Caco-2 (cell line): ENCODE measurements at regions not wholly inside any gene's neighbourhood (a gene's known extent, or its start where the extent isn't known, plus 50 kb on each side); places are given as distances from the start of the nearest gene placed in this dataset.

Source experiments
- BruUV-seq: library from RNA; stranded (reverse); fragments of 400-500 nt; replicated peaks from 2 replicates; lab custom pipeline; 2021; lab: Mats Ljungman, UMichigan
- CTCF ChIA-PET: fragments of 300-600 bp; sonication (Branson Sonifier 250); formaldehyde crosslinking; loops from one replicate; lab custom pipeline; 2022; ENCODE audit warnings: antibody characterized with exemption; lab: Charles Lee
- POLR2A ChIA-PET: fragments of 300-600 bp; sonication (Branson Sonifier 250); formaldehyde crosslinking; loops from one replicate; lab custom pipeline; 2022; ENCODE audit warnings: antibody characterized with exemption; lab: Charles Lee
- DNase-seq, 2 experiments: peaks; one replicate each; pipeline versions ENCODE4 v3.0.0 to v3.0.0-alpha.2; 2020 to 2022
- H3K27me3 ChIP-seq: replicated peaks from 2 replicates; pipeline ENCODE4 v1.6.0; 2011; ENCODE audit warnings: low read length; ENCODE audit not compliant: control insufficient read depth, insufficient read depth
- H3K36me3 ChIP-seq: 2 replicates; pipeline ENCODE4 v1.5.1; 2011; ENCODE audit warnings: low read length; ENCODE audit not compliant: control insufficient read depth, insufficient read depth
- H3K4me1 ChIP-seq: fragments of 250-450 bp; sonication (Bioruptor Pico); 2 replicates; pipeline ENCODE4 v1.5.1; 2020; ENCODE audit warnings: mild to moderate bottlenecking
- H3K4me3 ChIP-seq: 2 replicates; pipeline ENCODE4 v1.5.1; 2011; ENCODE audit warnings: low read depth, mild to moderate bottlenecking, control low read depth, low read length
- H3K9me3 ChIP-seq: fragments of 250-450 bp; sonication (Bioruptor Pico); 2 replicates; pipeline ENCODE4 v1.5.1; 2020; ENCODE audit warnings: mild to moderate bottlenecking, moderate library complexity
- H3K27ac Mint-ChIP-seq: one replicate; pipeline ENCODE4 v1.8.0; 2022; ENCODE audit warnings: mixed read lengths; ENCODE audit not compliant: unreplicated experiment
- H3K27me3 Mint-ChIP-seq: one replicate; pipeline ENCODE4 v1.8.0; 2022; ENCODE audit warnings: mixed read lengths; ENCODE audit not compliant: insufficient read depth, unreplicated experiment
- H3K36me3 Mint-ChIP-seq: one replicate; pipeline ENCODE4 v1.8.0; 2022; ENCODE audit warnings: mild to moderate bottlenecking, mixed read lengths; ENCODE audit not compliant: insufficient read depth, unreplicated experiment
- H3K4me1 Mint-ChIP-seq: one replicate; pipeline ENCODE4 v1.8.0; 2022; ENCODE audit warnings: low read depth, mixed read lengths; ENCODE audit not compliant: unreplicated experiment
- H3K4me3 Mint-ChIP-seq: one replicate; pipeline ENCODE4 v1.8.0; 2022; ENCODE audit warnings: mild to moderate bottlenecking, moderate library complexity, mixed read lengths; ENCODE audit not compliant: unreplicated experiment
- H3K9me3 Mint-ChIP-seq: one replicate; pipeline ENCODE4 v1.8.0; 2022; ENCODE audit warnings: mixed read lengths; ENCODE audit not compliant: unreplicated experiment
- CTCF ChIP-seq, 2 experiments: fragments of 200-600 bp in 1 of 2; IDR thresholded peaks; 1 replicate in 1 of 2; 2 replicates in 1 of 2; pipeline versions ENCODE4 v1.5.1 to v1.8.0; 2011 to 2022; ENCODE audit warnings: antibody characterized with exemption in 1 of 2, control low read depth in 1 of 2, inconsistent platforms in 1 of 2, low read depth in 1 of 2, low read length in 1 of 2, mild to moderate bottlenecking in 1 of 2, moderate library complexity in 1 of 2; ENCODE audit not compliant: insufficient read depth in 1 of 2, severe bottlenecking in 1 of 2, unreplicated experiment in 1 of 2
- intact Hi-C: fragments of 100-400 bp; cut with micrococcal nuclease; formaldehyde crosslinking; loops from one replicate; pipeline ENCODE4 v1.10.0; 2022; ENCODE audit not compliant: unreplicated experiment

- intact Hi-C loops: no loop called here
- ChIA-PET POLR2A (no interaction called here), CTCF (interaction anchor here (0.9 kb wide), 1 partner anchor 196 kb away, joined by 3 read pairs; no protein-coding TSS in a partner anchor)
- Histone ChIP-seq H3K27me3 (no peaks in the 10 kb centered on the region), H3K9me3 (no peaks in the 10 kb centered on the region), H3K4me3 (no peak overlapping the region), H3K36me3 (no peaks in the 10 kb centered on the region), H3K4me1 (no peaks in the 10 kb centered on the region)
- Mint-ChIP-seq H3K27ac (no peak overlapping the region), H3K9me3 (peaks cover 5% of the 10 kb centered on the region), H3K4me3 (no peak overlapping the region), H3K27me3 (no peaks in the 10 kb centered on the region), H3K36me3 (no peaks in the 10 kb centered on the region), H3K4me1 (no peaks in the 10 kb centered on the region)
- DNase-seq: no peak
- no TSS peak for BruUV-seq
- no peak for TF ChIP-seq CTCF (IDR thresholded peaks at IDR 0.05; ENCODE audit: insufficient read depth in 1 of 2, low read depth in 1 of 2, low read length in 1 of 2, severe bottlenecking in 1 of 2, unreplicated experiment in 1 of 2)
Observed at GRCh38 chr6:121653624-121654008, 218.2 kb downstream of the GJA1 start.

GRCh38 chr6:121657972-121658371 is 222.5 kb downstream of the GJA1 start:
- Histone ChIP-seq H3K36me3 (no peaks in the 10 kb centered on the region), H3K4me1 (no peaks in the 10 kb centered on the region), H3K27me3 (no peaks in the 10 kb centered on the region), H3K9me3 (no peaks in the 10 kb centered on the region), H3K4me3 (no peak overlapping the region)
- Mint-ChIP-seq H3K4me3 (no peak overlapping the region), H3K36me3 (no peaks in the 10 kb centered on the region), H3K27ac (no peak overlapping the region), H3K4me1 (no peaks in the 10 kb centered on the region), H3K27me3 (no peaks in the 10 kb centered on the region), H3K9me3 (no peaks in the 10 kb centered on the region)
- no peak for TF ChIP-seq CTCF (IDR thresholded peaks at IDR 0.05; ENCODE audit: insufficient read depth in 1 of 2, low read depth in 1 of 2, low read length in 1 of 2, severe bottlenecking in 1 of 2, unreplicated experiment in 1 of 2)
- DNase-seq: no peak
- ChIA-PET POLR2A (no interaction called here), CTCF (no interaction called here)
- no TSS peak for BruUV-seq
- intact Hi-C loops: no loop called here

- peaks cover 14% of the 10 kb centered on the region for H3K9me3 Mint-ChIP-seq
- Histone ChIP-seq H3K4me1 (no peaks in the 10 kb centered on the region), H3K36me3 (no peaks in the 10 kb centered on the region), H3K27me3 (no peaks in the 10 kb centered on the region), H3K4me3 (no peak overlapping the region), H3K9me3 (no peaks in the 10 kb centered on the region)
- no peaks in the 10 kb centered on the region for H3K4me1 Mint-ChIP-seq
- TF ChIP-seq CTCF (IDR thresholded peaks at IDR 0.05; ENCODE audit: insufficient read depth in 1 of 2, low read depth in 1 of 2, low read length in 1 of 2, severe bottlenecking in 1 of 2, unreplicated experiment in 1 of 2): no peak
- BruUV-seq: no TSS peak
- no peaks in the 10 kb centered on the region for H3K36me3 Mint-ChIP-seq
- POLR2A ChIA-PET: no interaction called here
- no peak overlapping the region for H3K27ac Mint-ChIP-seq
- intact Hi-C loops: no loop called here
- CTCF ChIA-PET: no interaction called here
- no peak overlapping the region for H3K4me3 Mint-ChIP-seq
- no peaks in the 10 kb centered on the region for H3K27me3 Mint-ChIP-seq
- DNase-seq: no peak
Observed at GRCh38 chr6:121660277-121660676, 224.8 kb downstream of the GJA1 start.
